ENCODE measurements at regions not wholly inside any gene's neighbourhood (a gene's known extent, or its start where the extent isn't known, plus 50 kb on each side); places are given as distances from the start of the nearest gene placed in this dataset.

DNA sequence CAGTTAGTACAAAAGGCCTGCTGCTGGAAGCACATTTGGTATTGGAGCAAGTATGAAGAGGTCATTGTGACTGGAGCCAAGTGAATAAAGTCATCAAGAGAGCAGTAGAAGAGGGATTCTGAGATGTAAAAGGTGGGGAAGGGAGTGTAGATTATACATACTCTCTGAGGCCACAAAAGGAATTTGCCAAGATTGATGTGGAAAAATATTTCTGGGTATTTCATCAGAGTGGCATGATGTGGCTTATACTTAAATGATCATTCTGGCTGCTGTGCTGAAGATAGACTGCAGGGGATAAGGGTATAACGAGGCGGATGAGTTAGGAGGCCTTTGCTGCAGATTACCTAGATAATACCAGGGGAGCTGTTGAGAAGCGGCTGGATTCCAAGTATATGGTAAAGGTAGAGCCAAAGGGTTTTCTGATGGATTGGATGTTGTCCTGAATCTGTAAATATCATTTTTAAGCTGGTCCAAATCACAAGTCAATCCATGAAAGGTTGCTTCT, 231.8 kb upstream of the AGA start:
- no peaks in the 10 kb centered on the region for H3K4me1 ChIP-seq
- no peak for DNase-seq
- intact Hi-C loops (cut with DNase I; ENCODE audit: low total_unique reads): no loop called here
- no peaks in the 10 kb centered on the region for H3K27me3 ChIP-seq (replicated peaks in 1 of 7)
- TF ChIP-seq, protein P1, sequence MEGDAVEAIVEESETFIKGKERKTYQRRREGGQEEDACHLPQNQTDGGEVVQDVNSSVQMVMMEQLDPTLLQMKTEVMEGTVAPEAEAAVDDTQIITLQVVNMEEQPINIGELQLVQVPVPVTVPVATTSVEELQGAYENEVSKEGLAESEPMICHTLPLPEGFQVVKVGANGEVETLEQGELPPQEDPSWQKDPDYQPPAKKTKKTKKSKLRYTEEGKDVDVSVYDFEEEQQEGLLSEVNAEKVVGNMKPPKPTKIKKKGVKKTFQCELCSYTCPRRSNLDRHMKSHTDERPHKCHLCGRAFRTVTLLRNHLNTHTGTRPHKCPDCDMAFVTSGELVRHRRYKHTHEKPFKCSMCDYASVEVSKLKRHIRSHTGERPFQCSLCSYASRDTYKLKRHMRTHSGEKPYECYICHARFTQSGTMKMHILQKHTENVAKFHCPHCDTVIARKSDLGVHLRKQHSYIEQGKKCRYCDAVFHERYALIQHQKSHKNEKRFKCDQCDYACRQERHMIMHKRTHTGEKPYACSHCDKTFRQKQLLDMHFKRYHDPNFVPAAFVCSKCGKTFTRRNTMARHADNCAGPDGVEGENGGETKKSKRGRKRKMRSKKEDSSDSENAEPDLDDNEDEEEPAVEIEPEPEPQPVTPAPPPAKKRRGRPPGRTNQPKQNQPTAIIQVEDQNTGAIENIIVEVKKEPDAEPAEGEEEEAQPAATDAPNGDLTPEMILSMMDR (IDR thresholded peaks at IDR 0.05 in 8 of 11, conservative IDR thresholded peaks at IDR 0.05 in 3 of 11): no peak
- TF ChIP-seq POLR2A (IDR thresholded peaks at IDR 0.05): no peak
- TF ChIP-seq POLR2AphosphoS5 (IDR thresholded peaks at IDR 0.05): no peak
- no peak overlapping the region for H3K4me3 ChIP-seq
- H3K27ac ChIP-seq: no peak overlapping the region
- no peaks in the 10 kb centered on the region for H3K9me3 ChIP-seq
- 78 to 85% (median 83%) methylated on average over 3 of the region's 3 CpGs for WGBS, 5 donors
- H3K36me3 ChIP-seq: no peaks in the 10 kb centered on the region

DNA sequence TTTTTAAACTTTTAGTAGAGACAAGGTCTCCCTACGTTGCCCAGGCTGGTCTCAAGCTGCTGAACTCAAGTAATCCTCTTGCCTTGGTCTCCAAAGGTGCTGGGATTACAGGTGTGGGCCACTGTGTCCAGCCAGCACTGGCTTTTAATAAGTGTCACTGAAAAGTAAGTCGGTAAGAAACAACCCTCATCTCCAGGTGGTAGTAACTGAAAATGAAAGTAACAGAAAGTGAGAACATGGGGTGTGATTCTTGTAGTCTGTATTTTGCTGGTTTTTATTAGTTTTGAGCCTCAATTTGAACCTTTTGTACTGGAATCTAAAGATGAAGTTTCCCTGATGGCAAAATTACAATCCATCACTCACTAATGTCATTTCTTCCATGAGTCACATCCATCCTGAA, 238.1 kb upstream of the AGA start:
- no peaks in the 10 kb centered on the region for H3K4me1 ChIP-seq
- H3K27me3 ChIP-seq (replicated peaks in 1 of 7): no peaks in the 10 kb centered on the region
- TF ChIP-seq, protein P1 (IDR thresholded peaks at IDR 0.05 in 8 of 11, conservative IDR thresholded peaks at IDR 0.05 in 3 of 11): no peak
- TF ChIP-seq POLR2A (IDR thresholded peaks at IDR 0.05) (no peak), POLR2AphosphoS5 (IDR thresholded peaks at IDR 0.05) (no peak)
- 55 to 65% (median 59%) methylated on average over 2 of the region's 2 CpGs for WGBS, 5 donors
- H3K9me3 ChIP-seq: no peaks in the 10 kb centered on the region
- H3K27ac ChIP-seq: no peak overlapping the region
- DNase-seq: no peak
- H3K36me3 ChIP-seq: no peaks in the 10 kb centered on the region
- H3K4me3 ChIP-seq: no peak overlapping the region
- intact Hi-C loops (cut with DNase I; ENCODE audit: low total_unique reads): no loop called here

DNA sequence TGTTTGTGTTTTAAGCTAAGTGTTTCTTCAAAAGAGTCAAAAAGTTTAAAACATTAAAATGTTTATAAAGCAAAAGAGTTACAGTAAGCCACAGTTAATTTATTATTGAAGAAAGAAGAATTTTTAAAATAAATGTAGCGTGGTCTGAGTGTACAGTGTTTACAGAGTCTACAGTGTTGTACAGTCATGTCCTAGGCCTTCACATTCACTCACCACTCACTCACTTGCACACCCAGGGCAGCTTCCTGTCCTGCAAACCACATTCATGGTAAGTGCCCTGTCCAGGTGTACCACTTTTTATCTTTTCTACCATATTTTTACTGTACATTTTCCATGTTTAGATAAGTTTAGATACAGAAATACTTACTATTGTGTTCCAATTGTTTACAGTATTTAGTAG, 239.7 kb upstream of the AGA start:
- no peak for DNase-seq
- Histone ChIP-seq H3K4me3 (no peak overlapping the region), H3K27ac (no peak overlapping the region), H3K9me3 (no peaks in the 10 kb centered on the region), H3K4me1 (no peaks in the 10 kb centered on the region), H3K36me3 (no peaks in the 10 kb centered on the region), H3K27me3 (replicated peaks in 1 of 7) (no peaks in the 10 kb centered on the region)
- intact Hi-C loops (cut with DNase I; ENCODE audit: low total_unique reads): no loop called here
- 84 to 100% (median 94%) methylated on average over 1 of the region's 1 CpG for WGBS, 5 donors
- TF ChIP-seq POLR2A (IDR thresholded peaks at IDR 0.05) (no peak), POLR2AphosphoS5 (IDR thresholded peaks at IDR 0.05) (no peak)
- TF ChIP-seq, protein P1 (IDR thresholded peaks at IDR 0.05 in 8 of 11, conservative IDR thresholded peaks at IDR 0.05 in 3 of 11): no peak

DNA sequence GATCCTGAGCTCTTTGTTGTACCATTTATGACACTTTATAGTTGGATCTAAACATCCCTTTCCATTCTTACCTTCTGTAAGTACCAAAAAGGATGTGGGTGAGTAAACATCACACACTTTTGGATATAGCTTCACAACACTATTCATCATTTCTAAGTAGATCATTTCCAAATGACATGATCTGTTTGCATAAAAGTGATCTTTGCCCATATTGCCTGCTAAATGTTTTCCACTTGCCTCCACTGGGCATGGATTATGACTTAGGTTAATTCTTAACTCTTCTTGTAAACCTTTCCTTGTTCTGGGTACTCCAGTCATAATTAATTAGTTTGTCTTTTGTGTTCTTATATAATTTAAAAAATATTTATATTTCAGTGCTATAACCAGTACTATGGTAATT, 244.9 kb upstream of the AGA start:
- TF ChIP-seq, protein P1 (IDR thresholded peaks at IDR 0.05 in 8 of 11, conservative IDR thresholded peaks at IDR 0.05 in 3 of 11): no peak
- TF ChIP-seq POLR2AphosphoS5 (IDR thresholded peaks at IDR 0.05): no peak
- Histone ChIP-seq H3K4me3 (no peak overlapping the region), H3K9me3 (no peaks in the 10 kb centered on the region), H3K4me1 (no peaks in the 10 kb centered on the region), H3K36me3 (no peaks in the 10 kb centered on the region), H3K27ac (no peak overlapping the region), H3K27me3 (replicated peaks in 1 of 7) (no peaks in the 10 kb centered on the region)
- no peak for DNase-seq
- intact Hi-C loops (cut with DNase I; ENCODE audit: low total_unique reads): no loop called here
